Adrenal gland (tissue), 9 donors: ENCODE measurements at regions not wholly inside any gene's neighbourhood (a gene's known extent, or its start where the extent isn't known, plus 50 kb on each side); places are given as distances from the start of the nearest gene placed in this dataset.

Experiments used
- DNase-seq, 7 donors: peaks; one replicate each; pipeline ENCODE4 v3.0.0-alpha.2; 2019 to 2020
- H3K27ac ChIP-seq, 5 donors: fragments of 200-600 bp; sonication (generic) in 4 of 5; 1 replicate in 3 of 5; 2 replicates in 2 of 5; pipeline versions ENCODE4 v1.5.1 to v1.8.0; 2016 to 2020; ENCODE audit warnings: mild to moderate bottlenecking in 1 of 5
- H3K27me3 ChIP-seq: fragments of 200-600 bp; 2 replicates; pipeline ENCODE4 v1.8.0; 2021
- H3K36me3 ChIP-seq, 2 donors: fragments of 200-600 bp; replicated peaks in 1 of 2; 1 replicate in 1 of 2; 2 replicates in 1 of 2; pipeline versions ENCODE4 v1.5.1 to v1.8.0; 2018 to 2022
- H3K4me1 ChIP-seq, 2 donors: fragments of 200-600 bp; replicated peaks in 1 of 2; 1 replicate in 1 of 2; 2 replicates in 1 of 2; pipeline versions ENCODE4 v1.5.1 to v1.8.0; 2018 to 2021
- H3K4me3 ChIP-seq, 4 donors: fragments of 200-600 bp; sonication (generic) in 3 of 4; one replicate each; pipeline ENCODE4 v1.5.1; 2016 to 2018
- H3K9me3 ChIP-seq, 3 donors: fragments of 200-600 bp; sonication (generic) in 1 of 3; replicated peaks in 1 of 3; 1 replicate in 2 of 3; 2 replicates in 1 of 3; pipeline versions ENCODE4 v1.5.1 to v1.8.0; 2016 to 2021
- CTCF ChIP-seq, 6 experiments: fragments of 450-650 bp in 4 of 6; fragments of 200-600 bp in 2 of 6; sonication (generic) in 1 of 6; IDR thresholded peaks; 1 replicate in 5 of 6; 2 replicates in 1 of 6; pipeline versions ENCODE4 v1.5.1 to v1.8.0; 2016 to 2021; ENCODE audit warnings: antibody characterized with exemption in 6 of 6, mild to moderate bottlenecking in 2 of 6, moderate library complexity in 1 of 6
- POLR2A ChIP-seq, 2 donors: fragments of 450-650 bp; IDR thresholded peaks; one replicate each; pipeline ENCODE4 v1.6.1; 2017; ENCODE audit warnings: antibody characterized with exemption in 2 of 2, mild to moderate bottlenecking in 2 of 2, moderate library complexity in 1 of 2
- WGBS, 4 donors: extraction: QIAGEN DNeasy Blood & Tissue Kit in 2 of 4; methylation state at CpG; one replicate each; pipeline versions ENCODE4 v1.1.5 to v1.1.7; 2013 to 2017; 5-methylcytosine and 5-hydroxymethylcytosine counted together
- intact Hi-C, 2 donors: fragments of 100-400 bp; cut with DNase I; formaldehyde crosslinking; loops; one replicate each; pipeline versions ENCODE4 v1.14.1 to v1.15.0; 2022 to 2023
- donor health status: healthy with polysubstance abuse.
- donor health status: Bipolar disorder and iron deficiency.
- donor health status: DM: yes; HTN: yes; CAD: no.
- donor health status: DM: no; HTN: no; CAD: no.
- donor health status: DM: no; HTN: no; CAD: no.

GRCh38 chr1:193411215-193411614 is 224.8 kb upstream of the B3GALT2 start:
- DNase-seq: no peak
- Histone ChIP-seq H3K9me3 (no peaks in the 10 kb centered on the region), H3K27me3 (no peaks in the 10 kb centered on the region), H3K4me1 (peaks cover 3 to 34% of the 10 kb centered on the region in 2 donors), H3K27ac (no peak overlapping the region), H3K36me3 (no peaks in the 10 kb centered on the region), H3K4me3 (no peak overlapping the region)
- no peak for TF ChIP-seq CTCF (IDR thresholded peaks at IDR 0.05)
- TF ChIP-seq POLR2A (IDR thresholded peaks at IDR 0.05): no peak
- 58 to 63% (median 59%) methylated on average over 2 of the region's 2 CpGs for WGBS, 4 donors
- intact Hi-C loops: no loop called here

- 4 to 14% (median 10%) methylated on average over 9 of the region's 9 CpGs for WGBS, 4 donors
- Histone ChIP-seq H3K4me1 (peaks cover 3 to 34% of the 10 kb centered on the region in 2 donors), H3K27ac (peak overlapping the region; percentile 47 to 71 (median 69)), H3K4me3 (peak overlapping the region in 1 of 4 donors; percentile 42), H3K36me3 (no peaks in the 10 kb centered on the region), H3K27me3 (no peaks in the 10 kb centered on the region), H3K9me3 (no peaks in the 10 kb centered on the region)
- intact Hi-C loops: no loop called here
- peak in 1 of 2 donors; percentile 23 for TF ChIP-seq POLR2A (IDR thresholded peaks at IDR 0.05)
- TF ChIP-seq CTCF (IDR thresholded peaks at IDR 0.05): peak in 4 of 6 experiments; percentile 14 to 34 (median 24)
- DNase-seq: peak; percentile 75 to 98 (median 96)
These were observed 222.4 kb upstream of the B3GALT2 start for GRCh38 chr1:193408782-193409293.

- H3K4me3 ChIP-seq: no peak overlapping the region
- TF ChIP-seq POLR2A (IDR thresholded peaks at IDR 0.05) (no peak), CTCF (IDR thresholded peaks at IDR 0.05) (peak; percentile 57 to 83 (median 77))
- peak overlapping the region in 1 of 5 donors; percentile 16 for H3K27ac ChIP-seq
- no peaks in the 10 kb centered on the region for H3K27me3 ChIP-seq
- intact Hi-C loops: no loop called here
- peak in 2 of 7 donors; percentile 27 to 29 for DNase-seq
- peaks cover 3 to 31% of the 10 kb centered on the region in 2 donors for H3K4me1 ChIP-seq
- WGBS, 4 donors: 1 to 4% (median 1%) methylated on average over 4 of the region's 4 CpGs
- no peaks in the 10 kb centered on the region for H3K9me3 ChIP-seq
- no peaks in the 10 kb centered on the region for H3K36me3 ChIP-seq
These were observed 220.5 kb upstream of the B3GALT2 start for GRCh38 chr1:193406901-193407300.

GRCh38 chr1:193404236-193404635 is 217.8 kb upstream of the B3GALT2 start:
- no peak for DNase-seq
- intact Hi-C loops: no loop called here
- Histone ChIP-seq H3K27ac (no peak overlapping the region), H3K27me3 (no peaks in the 10 kb centered on the region), H3K9me3 (no peaks in the 10 kb centered on the region), H3K4me1 (peaks cover 3 to 11% of the 10 kb centered on the region in 2 donors), H3K36me3 (no peaks in the 10 kb centered on the region), H3K4me3 (no peak overlapping the region)
- no peak for TF ChIP-seq CTCF (IDR thresholded peaks at IDR 0.05)
- no peak for TF ChIP-seq POLR2A (IDR thresholded peaks at IDR 0.05)
- 96 to 100% (median 99%) methylated on average over 2 of the region's 2 CpGs for WGBS, 4 donors
